Panc1 (cell line): ENCODE measurements at regions not wholly inside any gene's neighbourhood (a gene's known extent, or its start where the extent isn't known, plus 50 kb on each side); places are given as distances from the start of the nearest gene placed in this dataset.

ENCODE experiments used
- CTCF ChIP-seq: fragments of 450-650 bp; IDR thresholded peaks from 2 replicates; pipeline ENCODE4 v1.5.1; 2017; ENCODE audit warnings: mild to moderate bottlenecking
- POLR2AphosphoS5 ChIP-seq: IDR thresholded peaks from 2 replicates; pipeline ENCODE4 v1.6.1; 2012; ENCODE audit warnings: mild to moderate bottlenecking, low read depth, low read length, moderate library complexity
- TCF7L2 ChIP-seq: IDR thresholded peaks from 2 replicates; pipeline ENCODE4 v1.6.1; 2011; ENCODE audit warnings: mild to moderate bottlenecking, low read depth, low read length, inconsistent platforms
- TF ChIP-seq, protein P1 (sequence below), 2 experiments: IDR thresholded peaks; 2 replicates each; pipeline ENCODE4 v1.6.1; 2011 to 2012; ENCODE audit warnings: low read depth in 2 of 2, control low read depth in 1 of 2, low read length in 1 of 2, mild to moderate bottlenecking in 1 of 2, moderate library complexity in 1 of 2; ENCODE audit not compliant: insufficient read depth in 1 of 2

DNA sequence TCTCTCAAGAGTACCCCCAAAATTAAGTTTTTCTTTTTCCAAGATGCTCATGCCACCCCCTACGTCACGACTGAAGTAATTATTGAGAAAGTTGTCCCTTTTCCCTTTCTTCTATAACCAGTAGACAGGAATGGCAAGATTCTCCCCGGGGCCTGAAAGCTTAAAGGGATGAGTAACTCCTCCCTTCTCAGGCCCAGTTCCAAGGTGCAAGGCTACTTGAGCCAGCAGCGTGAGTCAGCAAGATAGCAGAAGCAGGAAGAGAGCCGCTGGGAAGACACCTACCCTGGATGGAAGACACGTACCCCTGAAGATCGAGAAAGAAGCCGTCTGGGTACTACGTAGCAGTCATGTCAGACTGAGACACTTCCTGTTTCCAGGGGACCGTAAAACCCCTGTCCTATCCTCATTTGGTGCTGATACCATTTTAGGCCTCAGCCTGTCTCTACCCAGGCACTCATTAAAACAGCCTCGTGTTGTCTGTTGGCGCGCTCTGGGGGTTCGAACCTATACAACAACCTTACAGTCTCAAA, 241.0 kb downstream of the ADGRG6 start:
- TF ChIP-seq CTCF (no peak), POLR2AphosphoS5 (no peak), TCF7L2 (no peak)
- TF ChIP-seq, protein P1, sequence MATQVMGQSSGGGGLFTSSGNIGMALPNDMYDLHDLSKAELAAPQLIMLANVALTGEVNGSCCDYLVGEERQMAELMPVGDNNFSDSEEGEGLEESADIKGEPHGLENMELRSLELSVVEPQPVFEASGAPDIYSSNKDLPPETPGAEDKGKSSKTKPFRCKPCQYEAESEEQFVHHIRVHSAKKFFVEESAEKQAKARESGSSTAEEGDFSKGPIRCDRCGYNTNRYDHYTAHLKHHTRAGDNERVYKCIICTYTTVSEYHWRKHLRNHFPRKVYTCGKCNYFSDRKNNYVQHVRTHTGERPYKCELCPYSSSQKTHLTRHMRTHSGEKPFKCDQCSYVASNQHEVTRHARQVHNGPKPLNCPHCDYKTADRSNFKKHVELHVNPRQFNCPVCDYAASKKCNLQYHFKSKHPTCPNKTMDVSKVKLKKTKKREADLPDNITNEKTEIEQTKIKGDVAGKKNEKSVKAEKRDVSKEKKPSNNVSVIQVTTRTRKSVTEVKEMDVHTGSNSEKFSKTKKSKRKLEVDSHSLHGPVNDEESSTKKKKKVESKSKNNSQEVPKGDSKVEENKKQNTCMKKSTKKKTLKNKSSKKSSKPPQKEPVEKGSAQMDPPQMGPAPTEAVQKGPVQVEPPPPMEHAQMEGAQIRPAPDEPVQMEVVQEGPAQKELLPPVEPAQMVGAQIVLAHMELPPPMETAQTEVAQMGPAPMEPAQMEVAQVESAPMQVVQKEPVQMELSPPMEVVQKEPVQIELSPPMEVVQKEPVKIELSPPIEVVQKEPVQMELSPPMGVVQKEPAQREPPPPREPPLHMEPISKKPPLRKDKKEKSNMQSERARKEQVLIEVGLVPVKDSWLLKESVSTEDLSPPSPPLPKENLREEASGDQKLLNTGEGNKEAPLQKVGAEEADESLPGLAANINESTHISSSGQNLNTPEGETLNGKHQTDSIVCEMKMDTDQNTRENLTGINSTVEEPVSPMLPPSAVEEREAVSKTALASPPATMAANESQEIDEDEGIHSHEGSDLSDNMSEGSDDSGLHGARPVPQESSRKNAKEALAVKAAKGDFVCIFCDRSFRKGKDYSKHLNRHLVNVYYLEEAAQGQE (IDR thresholded peaks at IDR 0.05; ENCODE audit: insufficient read depth in 1 of 2, low read depth in 2 of 2, low read length in 1 of 2), result no peak
